AG04449 (cell line): ENCODE measurements at regions not wholly inside any gene's neighbourhood (a gene's known extent, or its start where the extent isn't known, plus 50 kb on each side); places are given as distances from the start of the nearest gene placed in this dataset.

Experiments used
- CTCF ChIA-PET: fragments of 350-600 bp; formaldehyde crosslinking; extraction: SDS; loops from one replicate; lab custom pipeline; 2021; ENCODE audit warnings: antibody characterized with exemption; lab: Yijun Ruan, JAX
- POLR2A ChIA-PET: fragments of 400-600, 350-600 bp; formaldehyde crosslinking; extraction: SDS; loops from one replicate; lab custom pipeline; 2020; ENCODE audit warnings: antibody characterized with exemption, inconsistent platforms; lab: Yijun Ruan, JAX
- DNase-seq: peaks from one replicate; pipeline ENCODE4 v3.0.0-alpha.2; 2010; ENCODE audit warnings: low read depth, low spot score
- H3K4me3 ChIP-seq: 2 replicates; pipeline ENCODE4 v1.5.1; 2011; ENCODE audit warnings: low read depth, mild to moderate bottlenecking, control low read depth, low read length
- TF ChIP-seq, protein P1 (sequence below): IDR thresholded peaks from one replicate; pipeline ENCODE4 v1.5.1; 2011; ENCODE audit warnings: mild to moderate bottlenecking, moderate library complexity, low read length, control low read depth, inconsistent platforms; ENCODE audit not compliant: insufficient read depth; ENCODE audit errors: missing control alignments

DNA sequence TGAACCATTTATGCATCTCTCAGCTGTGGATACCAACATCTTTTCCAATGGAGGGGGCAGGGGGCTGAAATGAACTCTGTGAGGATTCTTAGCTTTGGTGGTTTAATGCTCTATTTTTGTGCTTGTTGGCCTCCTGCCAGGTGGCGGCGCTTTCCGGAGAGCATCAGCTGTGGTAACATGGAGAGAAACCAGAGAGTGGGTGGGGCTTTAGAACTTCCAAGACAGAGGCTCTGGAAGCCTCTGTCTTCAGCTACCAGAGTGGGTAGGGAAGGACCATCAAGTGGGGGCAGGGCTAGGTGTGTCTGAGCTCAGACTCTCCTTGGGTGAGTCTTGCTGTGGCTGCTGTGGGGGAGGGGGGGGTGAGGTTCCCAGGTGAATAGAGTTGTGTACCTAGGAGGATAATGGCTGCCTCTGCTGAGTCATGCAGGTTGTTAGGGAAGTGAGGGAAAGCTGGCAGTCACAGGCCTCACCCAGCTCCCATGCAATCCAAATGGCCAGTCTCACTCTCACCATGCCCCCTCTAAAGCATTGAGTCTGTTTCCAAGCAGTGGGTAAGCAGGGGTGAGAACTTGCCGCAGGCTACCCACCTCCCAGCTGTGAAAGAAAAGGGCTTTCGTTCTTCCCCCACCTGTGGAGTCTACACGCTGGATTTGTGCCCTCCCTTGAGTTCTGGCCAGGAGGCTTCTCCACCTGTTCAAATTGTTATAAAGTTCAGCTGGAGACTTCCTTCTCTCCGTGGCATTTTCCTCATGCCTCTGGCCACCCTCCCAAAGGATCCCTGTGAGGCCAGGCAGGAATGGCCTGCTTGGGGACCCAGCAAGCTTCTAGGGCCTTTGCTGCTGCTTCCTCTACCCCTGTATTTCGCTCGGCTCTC lies 527.0 kb downstream of the NEBL start:
- H3K4me3 ChIP-seq = no peak overlapping the region

DNA sequence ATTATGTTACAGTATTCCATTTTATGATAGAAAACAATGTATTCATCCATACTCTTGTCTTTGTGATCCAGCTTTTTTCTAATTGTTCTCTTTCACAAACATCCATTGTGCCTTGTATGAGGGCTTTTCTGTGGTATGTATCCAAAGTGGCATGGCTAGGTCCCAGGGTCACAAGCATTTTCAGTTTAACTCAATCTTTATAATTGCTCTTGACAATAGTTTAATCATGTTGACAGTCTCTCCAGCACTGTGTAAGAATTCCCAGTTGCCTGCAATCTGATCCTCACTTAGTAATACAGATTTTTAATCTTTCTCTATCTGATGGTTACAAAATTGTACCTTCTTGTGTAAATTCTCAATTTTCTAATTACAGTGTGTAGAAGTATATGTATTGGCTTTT lies 533.4 kb downstream of the NEBL start:
- ChIA-PET CTCF (no interaction called here), POLR2A (no interaction called here)
- H3K4me3 ChIP-seq = no peak overlapping the region
- no peak for DNase-seq
- TF ChIP-seq, protein P1, sequence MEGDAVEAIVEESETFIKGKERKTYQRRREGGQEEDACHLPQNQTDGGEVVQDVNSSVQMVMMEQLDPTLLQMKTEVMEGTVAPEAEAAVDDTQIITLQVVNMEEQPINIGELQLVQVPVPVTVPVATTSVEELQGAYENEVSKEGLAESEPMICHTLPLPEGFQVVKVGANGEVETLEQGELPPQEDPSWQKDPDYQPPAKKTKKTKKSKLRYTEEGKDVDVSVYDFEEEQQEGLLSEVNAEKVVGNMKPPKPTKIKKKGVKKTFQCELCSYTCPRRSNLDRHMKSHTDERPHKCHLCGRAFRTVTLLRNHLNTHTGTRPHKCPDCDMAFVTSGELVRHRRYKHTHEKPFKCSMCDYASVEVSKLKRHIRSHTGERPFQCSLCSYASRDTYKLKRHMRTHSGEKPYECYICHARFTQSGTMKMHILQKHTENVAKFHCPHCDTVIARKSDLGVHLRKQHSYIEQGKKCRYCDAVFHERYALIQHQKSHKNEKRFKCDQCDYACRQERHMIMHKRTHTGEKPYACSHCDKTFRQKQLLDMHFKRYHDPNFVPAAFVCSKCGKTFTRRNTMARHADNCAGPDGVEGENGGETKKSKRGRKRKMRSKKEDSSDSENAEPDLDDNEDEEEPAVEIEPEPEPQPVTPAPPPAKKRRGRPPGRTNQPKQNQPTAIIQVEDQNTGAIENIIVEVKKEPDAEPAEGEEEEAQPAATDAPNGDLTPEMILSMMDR = no peak

More for the DNA sequence above, 527.0 kb downstream of the NEBL start:
- no peak for DNase-seq
- ChIA-PET CTCF (no interaction called here), POLR2A (no interaction called here)
- TF ChIP-seq, protein P1 = no peak

DNA sequence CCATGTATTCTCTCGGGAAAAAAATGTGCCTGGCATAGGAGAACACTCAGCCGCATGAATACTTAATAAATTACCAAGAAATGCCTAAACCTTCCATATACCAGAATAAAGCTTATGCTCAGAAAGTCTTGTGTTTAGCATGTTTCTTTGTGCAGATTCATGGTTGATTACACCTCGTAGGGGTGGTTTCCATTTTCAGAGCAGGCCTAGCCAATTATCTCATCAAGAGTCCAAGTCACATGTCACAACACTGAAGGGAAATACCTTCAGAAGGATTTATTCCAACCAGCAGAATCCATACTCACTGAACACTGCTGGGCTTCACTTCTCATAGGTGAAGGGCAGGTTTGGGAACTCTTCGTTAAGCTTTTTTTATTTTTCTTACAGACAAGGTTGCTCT lies 539.7 kb downstream of the PLXDC2 start:
- DNase-seq = no peak
- no peak overlapping the region for H3K4me3 ChIP-seq
- ChIA-PET POLR2A (no interaction called here), CTCF (no interaction called here)
- TF ChIP-seq, protein P1 = no peak

DNA sequence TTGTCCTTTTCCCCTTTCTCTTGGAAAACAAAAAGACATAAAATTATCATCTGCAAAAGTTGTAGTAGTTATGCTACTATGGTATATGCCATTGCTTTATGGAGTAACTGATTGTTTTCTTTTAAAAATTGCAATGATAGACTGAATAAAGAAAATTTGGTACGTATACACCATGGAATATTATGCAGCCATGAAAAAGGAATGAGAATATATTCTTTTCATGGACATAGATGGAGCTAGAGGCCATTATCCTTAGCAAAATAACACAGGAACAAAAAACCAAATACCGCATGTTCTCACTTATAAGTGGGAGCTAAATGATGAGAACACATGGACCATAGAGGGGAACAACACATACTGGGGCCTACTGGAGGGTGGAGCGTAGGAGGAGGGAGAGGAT lies 538.8 kb downstream of the PLXDC2 start:
- TF ChIP-seq, protein P1 = no peak
- ChIA-PET CTCF (no interaction called here), POLR2A (no interaction called here)
- DNase-seq = no peak
- no peak overlapping the region for H3K4me3 ChIP-seq

DNA sequence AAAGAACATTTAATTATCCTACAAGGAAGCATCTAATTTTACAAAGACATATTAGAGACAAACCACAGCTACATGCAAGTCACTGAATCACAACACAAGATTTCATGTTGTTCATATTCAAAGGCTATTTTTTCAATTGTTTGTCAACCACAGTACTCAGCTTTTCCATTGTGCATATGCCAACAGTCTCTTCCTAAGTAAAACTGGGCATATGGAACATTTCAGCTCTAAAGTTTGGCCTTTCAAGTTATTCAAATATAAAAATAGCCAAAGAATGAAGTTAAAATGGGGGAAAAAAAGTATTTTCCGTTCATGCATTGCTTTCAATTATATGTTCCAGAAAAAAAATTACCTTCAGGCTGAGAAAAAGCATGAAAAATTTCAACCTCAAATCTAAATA lies 537.9 kb downstream of the PLXDC2 start:
- DNase-seq = no peak
- ChIA-PET CTCF (no interaction called here), POLR2A (no interaction called here)
- H3K4me3 ChIP-seq = no peak overlapping the region
- TF ChIP-seq, protein P1 = no peak

DNA sequence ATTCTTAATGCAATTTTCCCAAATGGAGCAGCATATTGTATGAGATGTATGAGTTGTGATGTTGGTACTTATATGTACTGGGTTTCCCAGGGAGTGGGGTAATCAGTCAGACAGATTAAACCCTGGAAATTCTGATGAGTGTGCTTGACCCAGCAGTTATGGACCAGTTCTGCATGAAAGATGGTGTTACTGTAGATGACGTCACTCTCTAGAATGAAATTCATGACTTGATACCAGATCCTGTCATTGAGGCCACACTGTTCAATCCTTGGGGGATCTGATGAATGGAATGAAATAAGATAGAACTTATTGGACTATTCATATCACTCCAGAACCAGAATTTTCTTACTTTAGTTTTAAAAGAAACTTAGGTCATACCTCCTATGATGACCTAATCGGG lies 534.3 kb downstream of the PLXDC2 start:
- CTCF ChIA-PET = no interaction called here
- DNase-seq = no peak
- POLR2A ChIA-PET = no interaction called here
- TF ChIP-seq, protein P1 = no peak
- H3K4me3 ChIP-seq = no peak overlapping the region
